HG03064 (cell line): ENCODE measurements at regions not wholly inside any gene's neighbourhood (a gene's known extent, or its start where the extent isn't known, plus 50 kb on each side); places are given as distances from the start of the nearest gene placed in this dataset.
"Not testable (repeated sequence)": the region's sequence is repeated elsewhere in the genome, so short reads cannot be mapped to it uniquely, and the experiment has no call there.

Experiments used
- ATAC-seq: cut with Tn5 transposase; IDR thresholded peaks from one replicate; pipeline ENCODE4 v1.9.1; 2021; ENCODE audit warnings: low read depth; ENCODE audit not compliant: unreplicated experiment

GRCh38 chr3:176274161-176274560 is 923.1 kb downstream of the TBL1XR1 start:
- ATAC-seq: no peak

- no peak for ATAC-seq
These were observed 935.2 kb downstream of the TBL1XR1 start for GRCh38 chr3:176262071-176262470.

GRCh38 chr3:176247191-176247590 is 950.1 kb downstream of the TBL1XR1 start:
- no peak for ATAC-seq

GRCh38 chr3:176219970-176220369 is 977.3 kb downstream of the TBL1XR1 start:
- no peak for ATAC-seq

GRCh38 chr3:176214758-176215157 is 982.5 kb downstream of the TBL1XR1 start:
- ATAC-seq: no peak

- ATAC-seq: not testable (repeated sequence)
These were observed 984.0 kb downstream of the TBL1XR1 start for GRCh38 chr3:176213314-176213713.

- ATAC-seq: no peak
These were observed 988.4 kb downstream of the TBL1XR1 start for GRCh38 chr3:176208915-176209314.

- ATAC-seq: no peak
These were observed 989.0 kb downstream of the TBL1XR1 start for GRCh38 chr3:176208283-176208682.

- ATAC-seq: no peak
These were observed 990.5 kb downstream of the TBL1XR1 start for GRCh38 chr3:176206809-176207208.

GRCh38 chr3:176202652-176203051 is 994.6 kb downstream of the TBL1XR1 start:
- ATAC-seq: no peak

GRCh38 chr3:176193032-176193730 is 1004.1 kb downstream of the TBL1XR1 start:
- no peak for ATAC-seq

- ATAC-seq: no peak
These were observed 1006.5 kb downstream of the TBL1XR1 start for GRCh38 chr3:176190755-176191154.

- no peak for ATAC-seq
These were observed 1014.1 kb downstream of the TBL1XR1 start for GRCh38 chr3:176183181-176183580.

GRCh38 chr3:176174060-176174459 is 1023.2 kb downstream of the TBL1XR1 start:
- ATAC-seq: no peak

- no peak for ATAC-seq
These were observed 1024.8 kb downstream of the TBL1XR1 start for GRCh38 chr3:176172492-176172891.

- ATAC-seq: no peak
These were observed 1030.0 kb downstream of the TBL1XR1 start for GRCh38 chr3:176167272-176167671.

- ATAC-seq: no peak
These were observed 1036.3 kb downstream of the TBL1XR1 start for GRCh38 chr3:176160997-176161396.

- ATAC-seq: no peak
These were observed 1037.5 kb downstream of the TBL1XR1 start for GRCh38 chr3:176159796-176160195.

- ATAC-seq: no peak
These were observed 1042.3 kb downstream of the TBL1XR1 start for GRCh38 chr3:176155012-176155411.

GRCh38 chr3:176149567-176149966 is 1047.7 kb downstream of the TBL1XR1 start:
- ATAC-seq: no peak

- ATAC-seq: no peak
These were observed 1050.0 kb downstream of the TBL1XR1 start for GRCh38 chr3:176147251-176147650.

GRCh38 chr3:176141837-176142236 is 1055.4 kb downstream of the TBL1XR1 start:
- no peak for ATAC-seq

- no peak for ATAC-seq
These were observed 1076.8 kb downstream of the TBL1XR1 start for GRCh38 chr3:176120507-176120906.
